GM12872 (cell line): ENCODE measurements at regions not wholly inside any gene's neighbourhood (a gene's known extent, or its start where the extent isn't known, plus 50 kb on each side); places are given as distances from the start of the nearest gene placed in this dataset.

ENCODE experiments used
- TF ChIP-seq, protein P1 (sequence below): IDR thresholded peaks from 3 replicates; pipeline ENCODE4 v1.5.1; 2011; ENCODE audit warnings: low read depth, mild to moderate bottlenecking, low read length, moderate library complexity; ENCODE audit not compliant: insufficient read depth

GRCh38 chr15:97057503-97057902, 727.0 kb downstream of the NR2F2 start:
- TF ChIP-seq, protein P1, sequence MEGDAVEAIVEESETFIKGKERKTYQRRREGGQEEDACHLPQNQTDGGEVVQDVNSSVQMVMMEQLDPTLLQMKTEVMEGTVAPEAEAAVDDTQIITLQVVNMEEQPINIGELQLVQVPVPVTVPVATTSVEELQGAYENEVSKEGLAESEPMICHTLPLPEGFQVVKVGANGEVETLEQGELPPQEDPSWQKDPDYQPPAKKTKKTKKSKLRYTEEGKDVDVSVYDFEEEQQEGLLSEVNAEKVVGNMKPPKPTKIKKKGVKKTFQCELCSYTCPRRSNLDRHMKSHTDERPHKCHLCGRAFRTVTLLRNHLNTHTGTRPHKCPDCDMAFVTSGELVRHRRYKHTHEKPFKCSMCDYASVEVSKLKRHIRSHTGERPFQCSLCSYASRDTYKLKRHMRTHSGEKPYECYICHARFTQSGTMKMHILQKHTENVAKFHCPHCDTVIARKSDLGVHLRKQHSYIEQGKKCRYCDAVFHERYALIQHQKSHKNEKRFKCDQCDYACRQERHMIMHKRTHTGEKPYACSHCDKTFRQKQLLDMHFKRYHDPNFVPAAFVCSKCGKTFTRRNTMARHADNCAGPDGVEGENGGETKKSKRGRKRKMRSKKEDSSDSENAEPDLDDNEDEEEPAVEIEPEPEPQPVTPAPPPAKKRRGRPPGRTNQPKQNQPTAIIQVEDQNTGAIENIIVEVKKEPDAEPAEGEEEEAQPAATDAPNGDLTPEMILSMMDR: no peak

DNA sequence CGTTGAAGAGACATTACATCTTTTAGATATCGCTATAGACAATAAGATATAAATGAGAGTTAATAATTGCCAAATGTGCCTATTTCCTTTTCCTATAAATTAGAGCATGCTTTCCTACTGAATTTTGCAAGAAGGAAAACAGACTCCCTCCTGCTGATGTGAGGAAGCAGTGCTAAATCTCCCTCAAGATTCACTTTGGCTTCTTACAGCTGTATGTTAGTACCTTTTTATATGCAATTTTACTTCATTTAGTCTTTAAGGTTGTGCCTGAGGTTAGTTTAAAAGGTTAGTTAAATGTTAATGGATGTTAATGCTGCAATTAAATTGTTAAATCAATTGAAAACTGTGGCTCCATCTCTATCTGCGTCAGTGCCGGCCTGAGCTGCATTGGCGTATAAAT, 728.8 kb downstream of the NR2F2 start:
- TF ChIP-seq, protein P1: no peak

- TF ChIP-seq, protein P1: no peak
These were observed 730.9 kb downstream of the NR2F2 start for GRCh38 chr15:97061392-97061791.

DNA sequence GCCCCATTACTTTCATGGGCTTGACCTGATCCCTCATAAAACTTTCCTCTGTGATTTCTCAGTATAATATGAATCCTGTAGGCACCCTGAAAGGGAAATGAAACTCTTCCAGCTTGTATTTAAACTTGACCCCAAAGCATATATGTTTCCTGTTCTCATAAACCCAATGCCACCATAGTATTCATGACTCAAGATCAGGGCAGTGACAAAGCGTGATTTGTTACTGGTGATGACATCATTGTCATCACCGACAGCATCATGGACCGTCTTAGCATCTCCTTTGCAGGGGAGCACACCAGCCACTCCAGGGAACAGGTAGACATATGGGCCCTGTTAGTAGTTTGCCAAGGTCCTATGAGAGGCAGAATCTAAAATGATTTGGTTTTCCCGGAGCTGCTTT, 741.2 kb downstream of the NR2F2 start:
- TF ChIP-seq, protein P1: no peak

DNA sequence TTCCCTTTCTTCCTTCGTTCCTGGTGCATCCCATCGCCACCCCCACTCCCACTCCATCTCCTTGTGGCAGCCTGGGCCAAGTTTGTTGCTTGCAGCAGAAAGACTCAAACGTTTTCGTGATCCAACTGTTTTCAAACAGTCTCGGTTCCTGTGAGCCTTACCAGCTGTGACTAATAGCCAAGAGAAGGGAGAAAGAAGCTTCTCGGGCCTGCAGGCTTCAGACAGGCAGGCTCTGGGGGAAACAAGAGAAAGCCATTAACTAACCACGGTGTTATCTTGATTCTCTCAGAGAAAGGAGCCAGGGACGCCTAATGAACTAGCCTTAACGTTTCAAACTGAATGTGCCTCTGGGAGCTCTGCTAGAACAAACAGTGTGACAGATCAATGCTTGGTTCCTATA, 742.0 kb downstream of the NR2F2 start:
- TF ChIP-seq, protein P1: no peak

GRCh38 chr15:97076011-97076410, 745.5 kb downstream of the NR2F2 start:
- TF ChIP-seq, protein P1: no peak

- TF ChIP-seq, protein P1: no peak
These were observed 747.5 kb downstream of the NR2F2 start for GRCh38 chr15:97077975-97078374.

GRCh38 chr15:97078591-97078990, 748.1 kb downstream of the NR2F2 start:
- TF ChIP-seq, protein P1: no peak
